GM18511 (cell line): ENCODE measurements at regions not wholly inside any gene's neighbourhood (a gene's known extent, or its start where the extent isn't known, plus 50 kb on each side); places are given as distances from the start of the nearest gene placed in this dataset.

ENCODE experiments used
- ATAC-seq: cut with Tn5 transposase; IDR thresholded peaks from one replicate; pipeline ENCODE4 v1.9.1; 2021; ENCODE audit warnings: mild to moderate bottlenecking, moderate library complexity; ENCODE audit not compliant: unreplicated experiment

DNA sequence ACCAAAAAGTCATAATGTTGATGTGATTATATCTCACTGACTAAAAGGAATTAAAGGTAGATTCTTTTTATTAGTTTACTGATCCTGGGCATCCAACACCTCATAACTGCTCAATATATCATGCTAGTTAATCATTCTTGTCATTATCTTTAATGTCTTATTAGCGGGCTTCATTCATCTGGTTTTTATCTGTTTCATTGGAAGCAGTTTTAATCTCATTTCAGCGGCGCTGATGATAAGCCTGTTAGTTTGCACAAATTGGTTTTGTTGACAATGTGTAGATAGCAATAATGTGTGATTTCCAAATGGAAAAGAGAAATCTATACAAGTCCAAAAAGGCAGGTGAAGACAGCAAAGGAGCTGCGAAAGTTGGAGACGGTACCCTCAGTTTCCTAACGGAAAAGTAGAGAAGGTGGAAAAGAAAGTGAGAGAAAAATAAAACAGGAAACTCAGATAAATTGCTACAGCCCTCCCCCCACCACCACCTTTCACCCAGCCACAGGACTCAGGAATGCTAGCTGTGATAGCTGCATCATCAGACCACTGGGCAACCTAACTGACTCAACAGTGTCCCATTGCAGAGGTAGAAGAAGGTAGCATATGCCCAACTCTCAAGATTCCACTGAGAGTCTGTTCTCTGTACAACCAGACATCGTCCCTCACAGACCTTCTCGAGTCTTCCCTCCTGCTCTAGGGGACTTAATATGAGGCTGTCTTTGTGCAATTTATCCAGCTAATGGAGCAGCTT lies 241.7 kb upstream of the CAMK1G start:
- ATAC-seq: no peak

DNA sequence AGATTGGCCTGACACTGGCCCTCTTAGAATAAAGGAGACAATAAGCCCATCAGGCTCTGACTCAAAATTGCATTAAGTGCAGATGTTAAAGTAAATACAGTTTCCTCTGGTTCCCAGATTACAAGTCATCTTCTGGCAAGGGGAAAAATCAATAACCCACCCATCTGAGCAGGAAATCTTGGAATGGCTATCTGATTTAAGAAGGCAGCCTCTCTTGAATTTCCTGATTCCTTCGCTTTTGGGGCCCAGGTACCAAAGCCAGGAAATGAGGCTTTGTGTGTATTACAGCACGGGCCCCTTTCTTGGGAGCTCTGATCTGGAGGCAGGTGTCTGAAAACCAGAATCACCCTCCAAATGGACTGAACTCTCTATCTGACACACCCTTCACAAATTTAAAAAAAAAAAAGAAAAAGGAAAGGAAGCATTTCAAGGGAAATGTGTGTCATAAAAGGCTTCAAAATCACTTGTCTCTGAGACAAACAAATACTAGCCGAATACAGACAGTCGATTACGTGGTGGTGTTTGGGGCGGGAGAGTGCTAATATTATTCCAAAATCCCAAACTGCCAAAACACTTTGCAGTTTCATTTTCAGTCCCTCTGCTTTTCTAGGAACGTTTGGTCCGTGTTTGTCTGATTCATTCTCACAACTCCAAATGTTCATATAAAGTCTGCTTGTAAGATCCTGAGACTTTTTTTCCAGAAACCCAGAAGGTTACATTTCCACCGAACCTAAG lies 240.9 kb upstream of the CAMK1G start:
- ATAC-seq: no peak

DNA sequence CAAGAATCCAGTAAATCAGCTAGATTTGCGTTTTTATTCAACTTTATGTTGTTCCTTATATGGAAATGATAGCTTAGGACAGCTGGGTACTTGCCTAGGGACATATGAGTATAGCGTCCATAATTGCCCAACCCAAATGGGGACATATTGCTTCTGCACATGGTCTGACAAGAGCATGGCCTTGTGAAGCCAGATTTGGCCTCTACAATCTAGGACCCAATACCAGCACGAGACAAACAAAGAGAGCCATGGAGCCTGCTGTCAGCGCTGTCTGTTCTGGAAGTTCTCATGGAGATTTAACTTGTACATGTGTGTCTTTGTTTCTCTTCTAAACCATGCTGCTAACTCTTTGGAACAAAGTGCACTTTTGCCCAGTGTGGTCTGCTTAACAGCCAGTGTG lies 240.0 kb upstream of the CAMK1G start:
- no peak for ATAC-seq

GRCh38 chr1:209344156-209344555 lies 239.4 kb upstream of the CAMK1G start:
- ATAC-seq: no peak

DNA sequence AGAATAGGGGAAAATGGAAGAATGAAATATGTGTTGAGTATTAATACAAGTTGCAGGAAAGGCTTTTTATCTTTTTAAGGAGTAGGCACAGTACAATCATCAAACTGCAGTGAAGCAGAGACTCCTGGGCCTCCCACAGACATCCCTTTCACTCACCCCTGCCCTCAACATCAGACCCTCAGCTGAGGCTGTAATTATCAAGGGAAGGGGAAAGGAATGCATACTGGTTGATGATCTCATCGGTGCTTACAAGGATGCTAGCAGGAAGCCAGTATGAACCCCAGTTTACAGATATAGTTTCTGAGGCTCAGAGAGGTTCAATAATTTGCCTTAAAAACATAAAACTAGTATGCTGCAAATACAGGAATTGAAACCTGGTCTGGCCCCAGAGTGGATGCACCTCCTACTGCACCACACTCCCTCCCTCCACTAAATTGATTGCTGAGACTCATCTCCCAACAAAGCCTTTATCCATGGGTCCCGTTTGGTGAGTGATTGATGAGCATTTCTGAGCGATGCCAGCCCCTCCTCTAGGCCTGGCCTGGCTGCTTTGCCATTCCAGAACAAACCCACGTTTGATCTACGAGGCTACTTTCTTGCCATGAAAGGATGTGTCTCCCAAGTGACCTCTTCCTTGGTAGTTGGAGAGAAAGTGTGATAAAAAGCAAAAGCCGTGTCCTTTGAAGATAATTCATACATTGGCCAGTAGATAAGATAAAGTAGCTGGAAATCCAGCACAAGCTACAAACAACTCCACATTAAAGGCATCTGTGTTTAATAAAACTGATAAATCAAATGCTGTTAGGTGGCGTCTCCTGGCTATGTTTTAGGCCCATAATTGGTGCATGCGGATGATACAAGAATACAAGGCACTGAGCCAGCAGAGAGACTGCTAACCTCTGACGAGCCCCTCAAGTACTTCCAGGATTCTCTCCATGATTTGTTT lies 233.9 kb upstream of the CAMK1G start:
- no peak for ATAC-seq

DNA sequence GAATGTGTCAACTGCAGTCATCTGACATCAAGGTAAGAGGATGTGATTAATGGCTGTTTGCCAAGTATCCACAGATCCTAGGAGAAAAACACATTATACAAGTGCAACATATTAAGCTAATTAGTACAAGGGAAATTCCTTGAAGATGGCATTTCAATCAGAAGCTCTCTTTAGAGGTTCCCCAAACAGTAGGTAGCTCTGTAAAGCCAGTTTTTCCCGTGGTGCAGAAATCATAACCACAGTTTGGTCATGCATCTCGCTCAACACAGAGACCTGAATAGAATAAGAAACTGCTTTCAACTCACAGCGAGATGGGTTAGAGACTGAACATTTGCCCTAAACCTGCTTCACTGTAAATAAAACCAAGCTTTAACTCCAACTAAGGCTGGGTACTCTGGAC lies 230.5 kb upstream of the CAMK1G start:
- no peak for ATAC-seq

GRCh38 chr1:209354111-209354839 lies 229.2 kb upstream of the CAMK1G start:
- ATAC-seq: peak; percentile 77

DNA sequence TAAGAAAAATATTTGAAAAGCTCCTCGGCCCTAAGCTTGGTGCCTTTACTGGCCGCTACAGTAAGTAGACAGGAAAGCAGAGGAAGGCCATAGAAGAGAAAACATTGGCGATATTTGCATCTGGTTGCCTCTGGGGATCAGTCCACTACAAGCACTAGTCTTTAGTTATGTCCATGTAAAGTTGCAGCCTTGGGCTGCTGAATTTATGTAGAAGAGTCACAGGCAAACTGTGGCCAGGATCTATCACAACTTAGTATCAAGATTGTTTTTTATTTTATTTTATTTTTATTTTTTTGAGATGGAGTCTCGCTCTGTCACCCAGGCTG lies 228.7 kb upstream of the CAMK1G start:
- ATAC-seq: no peak

- ATAC-seq: no peak
Observed at GRCh38 chr1:209355415-209355814, 228.1 kb upstream of the CAMK1G start.

- ATAC-seq: no peak
Observed at GRCh38 chr1:209356976-209357377, 226.5 kb upstream of the CAMK1G start.

GRCh38 chr1:209363112-209363511 lies 220.4 kb upstream of the CAMK1G start:
- no peak for ATAC-seq

GRCh38 chr1:209364716-209365115 lies 218.8 kb upstream of the CAMK1G start:
- ATAC-seq: no peak

- no peak for ATAC-seq
Observed at GRCh38 chr1:209367061-209367772, 216.3 kb upstream of the CAMK1G start.

DNA sequence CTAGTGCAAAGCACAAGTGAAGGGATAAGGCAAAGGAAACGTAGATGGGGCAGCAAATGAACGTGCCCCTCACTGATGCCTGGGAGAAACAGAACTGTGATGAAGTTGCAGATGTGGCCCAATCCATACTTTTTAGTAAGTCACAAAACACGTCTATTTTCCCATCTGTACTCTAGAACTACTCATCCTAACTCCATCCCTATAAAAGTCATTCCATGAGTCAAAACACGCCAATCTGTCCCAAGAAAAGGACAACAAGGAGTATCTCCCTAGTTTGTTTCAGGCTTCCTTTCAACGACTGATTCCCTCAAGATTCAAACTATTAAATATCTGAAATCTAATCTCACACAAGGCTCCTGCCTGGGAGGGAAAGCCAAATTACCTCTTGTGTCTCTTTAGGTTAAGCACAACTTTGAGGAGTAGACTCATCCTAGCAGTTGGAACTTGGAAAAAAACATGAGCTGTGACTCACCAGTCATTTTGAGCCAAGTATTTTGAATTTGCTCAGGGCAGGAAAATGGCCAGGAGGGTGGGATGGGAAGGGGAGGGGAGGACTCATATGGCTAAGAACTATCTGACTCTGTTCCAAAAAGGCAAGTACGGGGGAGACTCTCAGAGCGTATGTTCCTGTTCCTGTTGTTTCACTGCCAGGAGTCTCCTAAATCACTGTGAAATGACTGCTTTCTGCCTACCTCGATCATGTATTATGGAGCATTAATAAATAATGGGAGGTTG lies 214.5 kb upstream of the CAMK1G start:
- ATAC-seq: no peak

DNA sequence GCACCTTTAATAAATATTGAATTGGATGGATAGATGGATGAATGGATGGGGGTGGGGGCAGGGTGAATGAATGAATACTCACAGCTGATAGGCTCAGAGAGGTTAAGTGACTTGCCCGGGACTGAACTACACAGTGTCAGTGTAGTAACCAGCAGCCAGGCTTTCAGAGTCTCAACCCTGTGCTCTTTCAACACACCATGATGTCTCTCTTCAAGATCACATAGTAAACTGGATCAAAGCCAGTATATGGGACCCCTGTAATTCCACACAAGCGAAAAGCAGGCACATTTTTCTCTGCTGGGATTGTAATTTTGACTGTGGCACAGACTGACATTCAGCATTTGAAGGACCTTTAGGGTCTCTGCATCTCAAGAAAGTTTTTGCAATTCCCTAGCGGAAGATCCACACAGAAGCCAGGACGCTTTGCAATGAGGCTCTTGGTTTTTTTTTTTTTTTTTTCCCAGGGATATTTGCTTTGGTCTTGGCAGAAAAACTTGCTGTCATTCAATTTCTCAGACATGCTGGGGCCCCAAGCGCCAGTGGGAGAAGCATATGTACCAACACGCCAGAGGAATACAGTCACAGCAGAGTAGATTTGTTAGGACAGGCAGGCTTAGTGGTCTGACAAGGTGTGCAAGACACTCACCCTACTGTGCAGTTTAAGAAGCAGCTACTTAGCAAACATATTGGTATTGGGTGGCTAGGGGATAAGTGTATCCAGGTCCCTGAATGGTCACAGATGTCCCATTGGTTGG lies 213.1 kb upstream of the CAMK1G start:
- no peak for ATAC-seq

- no peak for ATAC-seq
Observed at GRCh38 chr1:209375097-209375496, 208.4 kb upstream of the CAMK1G start.

GRCh38 chr1:209375671-209376365 lies 207.7 kb upstream of the CAMK1G start:
- no peak for ATAC-seq

DNA sequence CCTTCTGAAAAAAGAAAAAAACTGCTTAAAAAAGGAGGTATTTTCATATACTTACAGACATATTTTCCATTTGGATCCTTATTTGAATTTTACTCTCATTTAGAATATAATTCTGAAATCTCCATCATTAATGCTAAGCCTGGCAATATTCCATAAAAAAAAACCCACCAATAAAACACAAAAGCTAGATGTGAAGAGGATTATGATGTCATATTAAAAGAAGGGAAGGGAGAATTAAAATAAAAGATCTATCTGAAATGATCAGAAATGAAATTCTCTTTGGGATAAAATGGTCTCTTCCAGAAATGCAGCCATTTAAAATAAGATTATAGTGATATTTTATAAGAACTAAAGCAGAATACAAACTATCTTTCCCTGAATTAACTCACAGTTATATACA lies 206.7 kb upstream of the CAMK1G start:
- no peak for ATAC-seq
